ENCODE measurements at regions not wholly inside any gene's neighbourhood (a gene's known extent, or its start where the extent isn't known, plus 50 kb on each side); places are given as distances from the start of the nearest gene placed in this dataset.

GRCh38 chr7:156209087-156209486 is 396.8 kb upstream of the SHH start:
- TF ChIP-seq, protein P1, sequence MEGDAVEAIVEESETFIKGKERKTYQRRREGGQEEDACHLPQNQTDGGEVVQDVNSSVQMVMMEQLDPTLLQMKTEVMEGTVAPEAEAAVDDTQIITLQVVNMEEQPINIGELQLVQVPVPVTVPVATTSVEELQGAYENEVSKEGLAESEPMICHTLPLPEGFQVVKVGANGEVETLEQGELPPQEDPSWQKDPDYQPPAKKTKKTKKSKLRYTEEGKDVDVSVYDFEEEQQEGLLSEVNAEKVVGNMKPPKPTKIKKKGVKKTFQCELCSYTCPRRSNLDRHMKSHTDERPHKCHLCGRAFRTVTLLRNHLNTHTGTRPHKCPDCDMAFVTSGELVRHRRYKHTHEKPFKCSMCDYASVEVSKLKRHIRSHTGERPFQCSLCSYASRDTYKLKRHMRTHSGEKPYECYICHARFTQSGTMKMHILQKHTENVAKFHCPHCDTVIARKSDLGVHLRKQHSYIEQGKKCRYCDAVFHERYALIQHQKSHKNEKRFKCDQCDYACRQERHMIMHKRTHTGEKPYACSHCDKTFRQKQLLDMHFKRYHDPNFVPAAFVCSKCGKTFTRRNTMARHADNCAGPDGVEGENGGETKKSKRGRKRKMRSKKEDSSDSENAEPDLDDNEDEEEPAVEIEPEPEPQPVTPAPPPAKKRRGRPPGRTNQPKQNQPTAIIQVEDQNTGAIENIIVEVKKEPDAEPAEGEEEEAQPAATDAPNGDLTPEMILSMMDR (IDR thresholded peaks at IDR 0.05), result no peak
- no peak for TF ChIP-seq EP300 (IDR thresholded peaks at IDR 0.05)
